PFSK-1 (cell line): ENCODE measurements at regions not wholly inside any gene's neighbourhood (a gene's known extent, or its start where the extent isn't known, plus 50 kb on each side); places are given as distances from the start of the nearest gene placed in this dataset.

ENCODE experiments used
- FOXP2 ChIP-seq: optimal IDR thresholded peaks from 2 replicates; pipeline ENCODE3; 2011; ENCODE audit warnings: borderline replicate concordance, control low read depth, inconsistent platforms; ENCODE audit not compliant: insufficient read depth; ENCODE audit errors: extremely low read length, extremely low read depth
- POLR2AphosphoS5 ChIP-seq: IDR thresholded peaks from 2 replicates; pipeline ENCODE4 v1.6.1; 2012; ENCODE audit warnings: low read depth, mild to moderate bottlenecking, control low read depth, low read length, moderate library complexity
- REST ChIP-seq, 2 experiments: IDR thresholded peaks; 2 replicates each; pipeline versions ENCODE4 v1.6.1 to v1.8.0; 2011 to 2012; ENCODE audit warnings: low read depth in 2 of 2, low read length in 2 of 2, control low read depth in 1 of 2, inconsistent platforms in 1 of 2, mild to moderate bottlenecking in 1 of 2, moderate library complexity in 1 of 2; ENCODE audit not compliant: insufficient read depth in 1 of 2
- SIN3A ChIP-seq: IDR thresholded peaks from 2 replicates; pipeline ENCODE4 v1.6.1; 2012; ENCODE audit warnings: mild to moderate bottlenecking, low read length, moderate library complexity, borderline replicate concordance; ENCODE audit not compliant: insufficient read depth
- TAF1 ChIP-seq: IDR thresholded peaks from 2 replicates; pipeline ENCODE4 v1.6.1; 2012; ENCODE audit warnings: low read length, control low read depth, borderline replicate concordance; ENCODE audit not compliant: insufficient read depth

DNA sequence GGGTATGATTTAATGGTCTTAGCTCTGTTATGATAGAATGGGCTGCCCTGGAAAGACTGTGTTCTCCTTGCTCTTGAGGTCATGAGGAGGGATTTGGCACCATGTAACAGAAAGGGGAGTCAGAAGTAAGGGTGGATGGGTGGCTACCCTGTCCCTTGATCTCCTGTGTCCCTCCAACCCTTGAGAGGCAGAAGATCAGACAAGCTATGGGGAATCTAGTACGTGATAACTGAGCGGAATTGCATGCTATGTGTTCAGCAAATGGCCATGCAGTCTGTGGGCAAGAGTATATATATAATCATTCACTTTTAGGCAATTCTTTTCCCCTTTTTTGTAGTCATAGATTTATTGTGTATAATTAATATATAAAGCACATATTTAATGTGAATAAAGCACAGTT is 174.9 kb downstream of the SEC23IP start:
- no peak for TF ChIP-seq FOXP2
- TF ChIP-seq TAF1, result no peak
- TF ChIP-seq POLR2AphosphoS5, result no peak
- no peak for TF ChIP-seq SIN3A
- no peak for TF ChIP-seq REST (IDR thresholded peaks at IDR 0.05; ENCODE audit: insufficient read depth in 1 of 2, low read depth in 2 of 2, low read length in 2 of 2)

DNA sequence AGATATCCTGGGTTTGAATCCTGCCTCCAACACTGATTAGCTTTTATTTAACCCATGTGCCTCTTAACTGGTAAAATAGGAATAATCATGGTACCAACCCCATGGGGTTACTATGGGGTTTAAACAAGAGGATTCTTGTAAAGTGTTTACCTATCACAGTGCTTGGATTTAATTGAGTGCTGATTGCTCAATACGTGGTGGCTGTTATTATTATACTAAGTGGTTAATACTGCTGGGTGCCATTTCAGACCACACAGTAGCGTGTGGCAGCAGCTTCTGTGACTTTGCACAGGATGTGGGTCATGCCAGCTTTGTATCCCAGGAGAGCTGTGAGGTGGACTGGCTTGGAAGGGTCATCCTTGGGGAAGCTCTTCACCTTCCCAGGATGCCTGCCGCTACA is 177.2 kb downstream of the SEC23IP start:
- TF ChIP-seq REST (IDR thresholded peaks at IDR 0.05; ENCODE audit: insufficient read depth in 1 of 2, low read depth in 2 of 2, low read length in 2 of 2) (no peak), FOXP2 (no peak)

DNA sequence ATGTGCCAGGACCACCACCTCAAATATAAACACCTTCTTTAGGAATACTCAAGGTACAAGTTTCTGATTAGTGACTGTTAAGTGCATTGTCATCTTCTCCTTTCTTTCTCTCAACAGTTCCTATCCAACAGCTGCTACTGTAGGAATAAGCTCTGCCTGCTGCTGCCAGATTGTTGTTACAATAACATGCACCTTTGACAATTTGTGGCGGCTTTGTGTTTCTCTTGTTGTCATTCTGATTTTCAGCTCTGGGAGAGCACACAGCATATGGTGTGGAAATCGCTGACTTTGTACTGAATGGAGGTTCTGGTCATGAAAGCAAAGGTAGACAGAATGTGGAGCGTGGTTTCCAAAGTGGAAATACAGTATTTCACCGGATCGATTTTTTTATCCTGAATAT is 182.8 kb downstream of the SEC23IP start:
- TF ChIP-seq TAF1 (no peak), SIN3A (no peak), REST (IDR thresholded peaks at IDR 0.05; ENCODE audit: insufficient read depth in 1 of 2, low read depth in 2 of 2, low read length in 2 of 2) (no peak), POLR2AphosphoS5 (no peak), FOXP2 (no peak)

- TF ChIP-seq POLR2AphosphoS5 (no peak), TAF1 (no peak), REST (IDR thresholded peaks at IDR 0.05; ENCODE audit: insufficient read depth in 1 of 2, low read depth in 2 of 2, low read length in 2 of 2) (no peak), FOXP2 (no peak), SIN3A (no peak)
These were observed 184.6 kb downstream of the SEC23IP start for GRCh38 chr10:120076996-120077706.
